ENCODE measurements at regions not wholly inside any gene's neighbourhood (a gene's known extent, or its start where the extent isn't known, plus 50 kb on each side); places are given as distances from the start of the nearest gene placed in this dataset.
A peak's percentile ranks its signal among the peaks of the same experiment; 100 is the strongest.
"Not testable (repeated sequence)": the region's sequence is repeated elsewhere in the genome, so short reads cannot be mapped to it uniquely, and the experiment has no call there.

- Histone ChIP-seq H3K27me3 (ENCODE audit: insufficient read depth, low read depth, low read length) (no peaks in the 10 kb centered on the region), H2AFZ (ENCODE audit: low read depth, low read length) (no peak overlapping the region), H3K9me2 (ENCODE audit: insufficient read depth, low read length) (no peaks in the 10 kb centered on the region), H4K20me1 (ENCODE audit: insufficient read depth) (no peaks in the 10 kb centered on the region), H3K9ac (ENCODE audit: low read length) (no peak overlapping the region), H3K27ac (ENCODE audit: low read length) (no peak overlapping the region), H3K4me3 (ENCODE audit: low read length) (no peak overlapping the region), H3K4me2 (ENCODE audit: low read length) (no peak overlapping the region), H3K36me3 (ENCODE audit: insufficient read depth, low read length) (no peaks in the 10 kb centered on the region), H3K9me3 (ENCODE audit: low read length) (no peaks in the 10 kb centered on the region), H3F3A (ENCODE audit: insufficient read depth, low read length, poor library complexity, severe bottlenecking) (no peaks in the 10 kb centered on the region), H3K79me2 (replicated peaks; ENCODE audit: insufficient read depth, low read length) (no peaks in the 10 kb centered on the region)
- TF ChIP-seq POLR2AphosphoS5 (IDR thresholded peaks at IDR 0.05) (no peak), TAF1 (IDR thresholded peaks at IDR 0.05; ENCODE audit: low read depth) (no peak), EZH2 (IDR thresholded peaks at IDR 0.05; ENCODE audit: borderline replicate concordance, insufficient read depth, low read length, poor library complexity, severe bottlenecking) (no peak), CTCF (IDR thresholded peaks at IDR 0.05; ENCODE audit: poor library complexity, severe bottlenecking) (no peak), EP300 (conservative IDR thresholded peaks at IDR 0.05; ENCODE audit: poor library complexity, severe bottlenecking) (no peak), MXI1 (conservative IDR thresholded peaks at IDR 0.05; ENCODE audit: poor library complexity, severe bottlenecking) (no peak), SMC3 (conservative IDR thresholded peaks at IDR 0.05; ENCODE audit: poor library complexity) (no peak), RAD21 (conservative IDR thresholded peaks at IDR 0.05) (no peak), REST (IDR thresholded peaks at IDR 0.05; ENCODE audit: borderline replicate concordance) (no peak)
These were observed 1763.7 kb upstream of the SEL1L start for GRCh38 chr14:83297361-83297760.

- H2AFZ ChIP-seq (ENCODE audit: low read depth, low read length); H3K79me2 ChIP-seq (replicated peaks; ENCODE audit: insufficient read depth, low read length); H3K4me2 ChIP-seq (ENCODE audit: low read length); H3K4me3 ChIP-seq (ENCODE audit: low read length); H3K9ac ChIP-seq (ENCODE audit: low read length); H3K27ac ChIP-seq (ENCODE audit: low read length); H4K20me1 ChIP-seq (ENCODE audit: insufficient read depth); H3K9me2 ChIP-seq (ENCODE audit: insufficient read depth, low read length); H3F3A ChIP-seq (ENCODE audit: insufficient read depth, low read length, poor library complexity, severe bottlenecking); H3K9me3 ChIP-seq (ENCODE audit: low read length); H3K36me3 ChIP-seq (ENCODE audit: insufficient read depth, low read length); H3K27me3 ChIP-seq (ENCODE audit: insufficient read depth, low read depth, low read length): not testable (repeated sequence)
These were observed 1764.4 kb upstream of the SEL1L start for GRCh38 chr14:83298016-83298415.

GRCh38 chr14:83300476-83301064 lies 1766.9 kb upstream of the SEL1L start:
- H3K79me2 ChIP-seq (replicated peaks; ENCODE audit: insufficient read depth, low read length) = no peaks in the 10 kb centered on the region
- H4K20me1 ChIP-seq (ENCODE audit: insufficient read depth) = no peaks in the 10 kb centered on the region
- H3K27ac ChIP-seq (ENCODE audit: low read length) = no peak overlapping the region
- H3K4me2 ChIP-seq (ENCODE audit: low read length) = no peak overlapping the region
- no peaks in the 10 kb centered on the region for H3K9me2 ChIP-seq (ENCODE audit: insufficient read depth, low read length)
- H2AFZ ChIP-seq (ENCODE audit: low read depth, low read length) = no peak overlapping the region
- no peak overlapping the region for H3K9ac ChIP-seq (ENCODE audit: low read length)
- no peak overlapping the region for H3K4me3 ChIP-seq (ENCODE audit: low read length)
- no peaks in the 10 kb centered on the region for H3K36me3 ChIP-seq (ENCODE audit: insufficient read depth, low read length)
- TF ChIP-seq SMC3 (conservative IDR thresholded peaks at IDR 0.05; ENCODE audit: poor library complexity) (peak; percentile 96), RAD21 (conservative IDR thresholded peaks at IDR 0.05) (peak; percentile 98), EP300 (conservative IDR thresholded peaks at IDR 0.05; ENCODE audit: poor library complexity, severe bottlenecking) (no peak), POLR2AphosphoS5 (IDR thresholded peaks at IDR 0.05) (no peak), TAF1 (IDR thresholded peaks at IDR 0.05; ENCODE audit: low read depth) (no peak), CTCF (IDR thresholded peaks at IDR 0.05; ENCODE audit: poor library complexity, severe bottlenecking) (peak; percentile 94)
- no peaks in the 10 kb centered on the region for H3F3A ChIP-seq (ENCODE audit: insufficient read depth, low read length, poor library complexity, severe bottlenecking)
- no peaks in the 10 kb centered on the region for H3K27me3 ChIP-seq (ENCODE audit: insufficient read depth, low read depth, low read length)
- no peaks in the 10 kb centered on the region for H3K9me3 ChIP-seq (ENCODE audit: low read length)
